H1 (cell line): ENCODE measurements at regions not wholly inside any gene's neighbourhood (a gene's known extent, or its start where the extent isn't known, plus 50 kb on each side); places are given as distances from the start of the nearest gene placed in this dataset.

ENCODE experiments used
- CTCF ChIA-PET: fragments of 300-600 bp; sonication (Branson Sonifier 250); formaldehyde crosslinking; loops from one replicate; lab custom pipeline; 2021; ENCODE audit not compliant: partially characterized antibody; lab: Charles Lee
- POLR2A ChIA-PET: fragments of 300-600 bp; sonication (Branson Sonifier 250); formaldehyde crosslinking; loops from one replicate; lab custom pipeline; 2021; ENCODE audit warnings: inconsistent platforms; ENCODE audit not compliant: partially characterized antibody; lab: Charles Lee
- DNase-seq, 2 experiments: peaks; one replicate each; pipeline versions ENCODE4 v3.0.0 to v3.0.0-alpha.2; 2010 to 2022; ENCODE audit warnings: low spot score in 2 of 2, low read depth in 1 of 2, mixed read lengths in 1 of 2
- FAIRE-seq: peaks from 2 replicates; lab custom pipeline; 2011; peaks lifted over from hg19 to GRCh38; lab: Jason Lieb, UNC
- H2AFZ ChIP-seq: 2 replicates; pipeline ENCODE4 v1.8.1; 2012; ENCODE audit warnings: low read length, inconsistent platforms
- H2AK5ac ChIP-seq: 2 replicates; pipeline ENCODE4 v1.6.1; 2013; ENCODE audit warnings: low read depth, low read length
- H2BK120ac ChIP-seq: replicated peaks from 2 replicates; pipeline ENCODE3; 2013; ENCODE audit warnings: low read depth, low read length, inconsistent platforms
- H2BK12ac ChIP-seq: 2 replicates; pipeline ENCODE4 v1.6.1; 2013; ENCODE audit warnings: low read depth, low read length
- H2BK15ac ChIP-seq: 2 replicates; pipeline ENCODE4 v1.6.1; 2013; ENCODE audit warnings: low read length
- H2BK20ac ChIP-seq: 2 replicates; pipeline ENCODE4 v1.6.1; 2013; ENCODE audit warnings: low read length
- H2BK5ac ChIP-seq: 2 replicates; pipeline ENCODE4 v1.6.1; 2013; ENCODE audit warnings: low read depth, low read length
- H3K14ac ChIP-seq: 2 replicates; pipeline ENCODE4 v1.6.1; 2013; ENCODE audit warnings: inconsistent platforms; ENCODE audit not compliant: insufficient read length
- H3K18ac ChIP-seq: 2 replicates; pipeline ENCODE4 v1.6.1; 2013; ENCODE audit warnings: low read length; ENCODE audit errors: extremely low read depth
- H3K23ac ChIP-seq: 2 replicates; pipeline ENCODE4 v1.6.1; 2013; ENCODE audit warnings: inconsistent platforms; ENCODE audit not compliant: insufficient read length
- H3K23me2 ChIP-seq: 2 replicates; pipeline ENCODE4 v1.6.1; 2013; ENCODE audit warnings: low read depth, low read length
- H3K27ac ChIP-seq: 2 replicates; pipeline ENCODE4 v1.6.1; 2011; ENCODE audit warnings: low read depth, low read length, inconsistent platforms
- H3K27me3 ChIP-seq, 4 experiments: replicated peaks in 1 of 4; 1 replicate in 1 of 4; 2 replicates in 3 of 4; pipeline versions ENCODE4 v1.6.1 to v1.8.1; 2011 to 2013; ENCODE audit warnings: low read length in 3 of 4, mild to moderate bottlenecking in 3 of 4, inconsistent platforms in 2 of 4, mixed read lengths in 2 of 4, moderate library complexity in 1 of 4; ENCODE audit not compliant: control insufficient read depth in 3 of 4, insufficient read depth in 3 of 4; ENCODE audit errors: extremely low read depth in 1 of 4
- H3K36me3 ChIP-seq, 4 experiments: 2 replicates each; pipeline versions ENCODE4 v1.6.1 to v1.8.1; 2011 to 2013; ENCODE audit warnings: mild to moderate bottlenecking in 4 of 4, low read length in 3 of 4, moderate library complexity in 2 of 4, control low read depth in 1 of 4, inconsistent platforms in 1 of 4; ENCODE audit not compliant: insufficient read depth in 4 of 4, control insufficient read depth in 2 of 4
- H3K4ac ChIP-seq: replicated peaks from 2 replicates; pipeline ENCODE3; 2013; ENCODE audit warnings: low read length, low read depth, mixed read lengths, inconsistent platforms; ENCODE audit not compliant: insufficient read length
- H3K4me1 ChIP-seq, 4 experiments: replicated peaks in 1 of 4; 1 replicate in 1 of 4; 2 replicates in 3 of 4; pipeline versions ENCODE4 v1.6.1 to v1.8.1; 2011 to 2013; ENCODE audit warnings: low read length in 3 of 4, inconsistent platforms in 2 of 4, mixed read lengths in 1 of 4; ENCODE audit not compliant: insufficient read depth in 4 of 4, control insufficient read depth in 3 of 4
- H3K4me2 ChIP-seq, 2 experiments: 2 replicates each; pipeline versions ENCODE4 v1.6.1 to v1.8.1; 2011 to 2013; ENCODE audit warnings: low read depth in 2 of 2, low read length in 2 of 2, control low read depth in 1 of 2, inconsistent platforms in 1 of 2, mild to moderate bottlenecking in 1 of 2; ENCODE audit not compliant: insufficient read depth in 1 of 2
- H3K4me3 ChIP-seq, 4 experiments: fragments of 200-600, 300-600 bp in 1 of 4; sonication (generic), shearing (Covaris generic), sonication (Bioruptor Twin) in 1 of 4; 2 replicates each; pipeline versions ENCODE4 v1.5.1 to v1.8.1; 2011 to 2016; ENCODE audit warnings: low read length in 4 of 4, low read depth in 3 of 4, control low read depth in 2 of 4, inconsistent platforms in 2 of 4, mild to moderate bottlenecking in 2 of 4, mixed read lengths in 1 of 4, moderate library complexity in 1 of 4; ENCODE audit not compliant: insufficient read depth in 2 of 4; ENCODE audit errors: extremely low read depth in 1 of 4
- H3K56ac ChIP-seq: replicated peaks from 2 replicates; pipeline ENCODE3; 2013; ENCODE audit warnings: low read depth, mild to moderate bottlenecking, mixed read lengths, low read length, inconsistent platforms; ENCODE audit not compliant: insufficient read length
- H3K79me1 ChIP-seq: 2 replicates; pipeline ENCODE4 v1.6.1; 2013; ENCODE audit warnings: low read depth, low read length, control low read depth
- H3K79me2 ChIP-seq, 2 experiments: 2 replicates each; pipeline versions ENCODE4 v1.6.1 to v1.8.1; 2012 to 2013; ENCODE audit warnings: low read length in 2 of 2, mild to moderate bottlenecking in 2 of 2, inconsistent platforms in 1 of 2; ENCODE audit not compliant: insufficient read depth in 2 of 2, control insufficient read depth in 1 of 2
- H3K9ac ChIP-seq, 4 experiments: replicated peaks in 1 of 4; 1 replicate in 1 of 4; 2 replicates in 3 of 4; pipeline versions ENCODE4 v1.6.1 to v1.8.1; 2011 to 2013; ENCODE audit warnings: low read depth in 3 of 4, low read length in 3 of 4, control low read depth in 2 of 4, mild to moderate bottlenecking in 2 of 4, moderate library complexity in 2 of 4, inconsistent platforms in 1 of 4; ENCODE audit errors: extremely low read depth in 1 of 4
- H3K9me3 ChIP-seq, 2 experiments: 2 replicates each; pipeline versions ENCODE4 v1.6.1 to v1.8.1; 2012 to 2013; ENCODE audit warnings: mild to moderate bottlenecking in 2 of 2, moderate library complexity in 2 of 2, control low read depth in 1 of 2, inconsistent platforms in 1 of 2, low read depth in 1 of 2, low read length in 1 of 2, mixed read lengths in 1 of 2; ENCODE audit not compliant: insufficient read depth in 2 of 2
- H4K20me1 ChIP-seq, 2 experiments: replicated peaks in 1 of 2; 2 replicates each; pipeline versions ENCODE3 to v1.8.1; 2011 to 2013; ENCODE audit warnings: inconsistent platforms in 2 of 2, low read length in 2 of 2, mild to moderate bottlenecking in 1 of 2; ENCODE audit not compliant: insufficient read depth in 2 of 2, control insufficient read depth in 1 of 2
- H4K5ac ChIP-seq: 2 replicates; pipeline ENCODE4 v1.6.1; 2013; ENCODE audit warnings: low read length, low read depth, mixed read lengths, inconsistent platforms; ENCODE audit not compliant: insufficient read length
- H4K8ac ChIP-seq: 2 replicates; pipeline ENCODE4 v1.8.0; 2013; ENCODE audit warnings: mild to moderate bottlenecking, moderate library complexity, low read length, inconsistent platforms; ENCODE audit not compliant: insufficient read depth; ENCODE audit errors: extremely low read depth
- H4K91ac ChIP-seq: replicated peaks from 2 replicates; pipeline ENCODE3; 2013; ENCODE audit warnings: low read length, mixed read lengths, inconsistent platforms; ENCODE audit not compliant: insufficient read length
- CBX5 ChIP-seq: fragments of 300-800, 300-1000 bp; sonication (generic); IDR thresholded peaks from 2 replicates; pipeline ENCODE4 v1.7.1; 2016; ENCODE audit warnings: antibody characterized with exemption, low read length, low read depth
- E2F6 ChIP-seq: IDR thresholded peaks from 2 replicates; pipeline ENCODE4 v1.6.1; 2012; ENCODE audit warnings: inconsistent platforms
- HDAC2 ChIP-seq, 2 experiments: fragments of 300-600 bp in 1 of 2; sonication (generic) in 1 of 2; IDR thresholded peaks; 2 replicates each; pipeline ENCODE4 v1.6.1; 2011 to 2012; ENCODE audit warnings: low read depth in 2 of 2, low read length in 2 of 2, mild to moderate bottlenecking in 2 of 2, moderate library complexity in 2 of 2, borderline replicate concordance in 1 of 2, inconsistent platforms in 1 of 2
- MAFK ChIP-seq: IDR thresholded peaks from 2 replicates; pipeline ENCODE4 v1.6.1; 2012; ENCODE audit warnings: low read depth, mild to moderate bottlenecking, improper control_type of control experiment, low read length
- POLR2AphosphoS5 ChIP-seq: IDR thresholded peaks from 2 replicates; pipeline ENCODE4 v1.6.1; 2011; ENCODE audit warnings: low read depth, low read length
- WGBS, 2 experiments: shearing (Covaris generic) in 1 of 2; methylation state at CpG; one replicate each; pipeline versions ENCODE4 v1.1.6 to v1.1.7; 2013 to 2015; ENCODE audit warnings: low lambda C conversion rate in 2 of 2, mixed read lengths in 2 of 2, inconsistent platforms in 1 of 2, low coverage in 1 of 2, missing lambda C conversion rate in 1 of 2; ENCODE audit not compliant: insufficient replicate concordance in 2 of 2, insufficient coverage in 1 of 2, insufficient read length in 1 of 2; ENCODE audit errors: extremely low coverage in 1 of 2, missing lambda C conversion rate in 1 of 2; 5-methylcytosine and 5-hydroxymethylcytosine counted together

GRCh38 chr6:1020133-1020532 lies 291.8 kb upstream of the FOXQ1 start:
- H4K20me1 ChIP-seq: no peaks in the 10 kb centered on the region
- H3K9ac ChIP-seq: no peak overlapping the region
- H3K4me3 ChIP-seq: no peak overlapping the region
- no peaks in the 10 kb centered on the region; a peak in 1 of 7 replicates for H3K27me3 ChIP-seq
- H4K91ac ChIP-seq: no peak overlapping the region
- no peaks in the 10 kb centered on the region for H3K79me1 ChIP-seq
- H3K14ac ChIP-seq: no peak overlapping the region
- no peak overlapping the region for H4K8ac ChIP-seq
- no peak for FAIRE-seq
- WGBS, 2 experiments: 93% methylated on average over 6 of the region's 6 CpGs; no CpG with 5 or more reads in 1 of the 2 experiments
- H3K4me1 ChIP-seq: no peaks in the 10 kb centered on the region; a peak in 1 of 7 replicates
- H3K36me3 ChIP-seq: no peaks in the 10 kb centered on the region
- no peak overlapping the region for H3K4me2 ChIP-seq
- no peak overlapping the region for H4K5ac ChIP-seq
- TF ChIP-seq POLR2AphosphoS5 (no peak), E2F6 (no peak), HDAC2 (IDR thresholded peaks at IDR 0.05; ENCODE audit: borderline replicate concordance in 1 of 2, low read depth in 2 of 2, low read length in 2 of 2) (no peak), CBX5 (no peak), MAFK (no peak)
- H3K18ac ChIP-seq: no peak overlapping the region
- no peak overlapping the region for H3K4ac ChIP-seq
- POLR2A ChIA-PET: no interaction called here
- CTCF ChIA-PET: interaction anchor here (0.9 to 1.4 kb wide), 2 partner anchors 9 to 327 kb away, joined by 3 read pairs; partner anchors contain the start of gene EXOC2
- no peaks in the 10 kb centered on the region for H3K9me3 ChIP-seq
- H2BK20ac ChIP-seq: no peak overlapping the region
- H2AFZ ChIP-seq: no peak overlapping the region
- H2BK12ac ChIP-seq: no peak overlapping the region
- no peaks in the 10 kb centered on the region for H3K79me2 ChIP-seq
- no peak for DNase-seq
- H2BK15ac ChIP-seq: no peak overlapping the region
- H3K56ac ChIP-seq: no peak overlapping the region
- H3K23me2 ChIP-seq: no peaks in the 10 kb centered on the region
- H2AK5ac ChIP-seq: no peak overlapping the region
- no peak overlapping the region for H2BK5ac ChIP-seq
- no peak overlapping the region for H3K23ac ChIP-seq
- no peak overlapping the region for H3K27ac ChIP-seq
- H2BK120ac ChIP-seq: no peak overlapping the region
